ENCODE measurements at regions not wholly inside any gene's neighbourhood (a gene's known extent, or its start where the extent isn't known, plus 50 kb on each side); places are given as distances from the start of the nearest gene placed in this dataset.

DNA sequence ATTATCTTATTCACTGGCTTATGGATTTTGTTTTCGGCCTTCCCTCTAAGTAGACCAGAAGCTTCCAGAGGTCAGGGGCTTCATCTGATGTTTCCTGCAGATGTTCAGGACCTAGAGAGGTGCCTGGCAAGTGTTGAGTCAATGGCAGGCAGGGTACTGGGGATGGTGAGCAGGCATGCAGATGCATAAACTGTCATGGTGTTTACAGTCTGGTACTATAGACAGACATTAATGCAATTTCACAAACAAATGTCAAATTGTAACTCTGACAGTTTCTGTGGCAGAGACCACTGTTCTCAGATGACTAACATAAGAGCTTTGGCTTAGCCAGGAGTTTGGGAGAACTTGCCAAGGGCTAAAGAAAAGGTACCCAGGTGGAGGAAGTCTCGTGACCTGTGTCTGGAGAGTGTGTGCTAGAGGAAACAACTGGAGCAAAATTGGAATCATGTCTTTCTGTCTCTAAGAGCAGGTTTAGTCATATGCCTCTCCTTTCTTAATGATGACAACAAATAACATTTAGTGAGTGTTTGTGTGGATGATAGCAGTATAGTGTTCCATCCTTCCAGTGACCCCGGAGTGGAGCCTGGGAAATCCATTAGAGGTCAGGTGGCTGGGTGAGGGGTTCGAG, 53.7 kb upstream of the TRAK1 start:
- no peak for TF ChIP-seq ZFX (IDR thresholded peaks at IDR 0.05; ENCODE audit: borderline replicate concordance)
- TF ChIP-seq, protein P1, sequence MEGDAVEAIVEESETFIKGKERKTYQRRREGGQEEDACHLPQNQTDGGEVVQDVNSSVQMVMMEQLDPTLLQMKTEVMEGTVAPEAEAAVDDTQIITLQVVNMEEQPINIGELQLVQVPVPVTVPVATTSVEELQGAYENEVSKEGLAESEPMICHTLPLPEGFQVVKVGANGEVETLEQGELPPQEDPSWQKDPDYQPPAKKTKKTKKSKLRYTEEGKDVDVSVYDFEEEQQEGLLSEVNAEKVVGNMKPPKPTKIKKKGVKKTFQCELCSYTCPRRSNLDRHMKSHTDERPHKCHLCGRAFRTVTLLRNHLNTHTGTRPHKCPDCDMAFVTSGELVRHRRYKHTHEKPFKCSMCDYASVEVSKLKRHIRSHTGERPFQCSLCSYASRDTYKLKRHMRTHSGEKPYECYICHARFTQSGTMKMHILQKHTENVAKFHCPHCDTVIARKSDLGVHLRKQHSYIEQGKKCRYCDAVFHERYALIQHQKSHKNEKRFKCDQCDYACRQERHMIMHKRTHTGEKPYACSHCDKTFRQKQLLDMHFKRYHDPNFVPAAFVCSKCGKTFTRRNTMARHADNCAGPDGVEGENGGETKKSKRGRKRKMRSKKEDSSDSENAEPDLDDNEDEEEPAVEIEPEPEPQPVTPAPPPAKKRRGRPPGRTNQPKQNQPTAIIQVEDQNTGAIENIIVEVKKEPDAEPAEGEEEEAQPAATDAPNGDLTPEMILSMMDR (IDR thresholded peaks at IDR 0.05) = no peak
- H3K27ac ChIP-seq = no peak overlapping the region

DNA sequence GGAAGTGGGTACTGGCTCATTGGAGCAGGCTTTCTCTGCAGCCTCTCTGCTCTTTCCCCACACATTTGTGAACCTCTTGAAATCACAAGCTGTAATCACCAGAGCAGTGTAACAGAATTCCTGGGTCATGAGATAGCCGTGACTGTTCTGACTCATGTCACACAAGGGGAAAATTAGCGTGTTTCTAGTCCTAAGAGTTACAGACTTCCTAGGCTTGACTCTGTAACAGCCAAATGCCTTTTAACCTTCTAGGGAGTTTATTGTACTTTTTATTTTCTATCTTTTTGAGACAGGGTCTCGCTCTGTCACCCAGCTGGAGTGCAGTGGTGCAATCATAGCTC, 54.7 kb upstream of the TRAK1 start:
- TF ChIP-seq, protein P1 (IDR thresholded peaks at IDR 0.05) = no peak
- no peak for TF ChIP-seq ZFX (IDR thresholded peaks at IDR 0.05; ENCODE audit: borderline replicate concordance)
- no peak overlapping the region for H3K27ac ChIP-seq

DNA sequence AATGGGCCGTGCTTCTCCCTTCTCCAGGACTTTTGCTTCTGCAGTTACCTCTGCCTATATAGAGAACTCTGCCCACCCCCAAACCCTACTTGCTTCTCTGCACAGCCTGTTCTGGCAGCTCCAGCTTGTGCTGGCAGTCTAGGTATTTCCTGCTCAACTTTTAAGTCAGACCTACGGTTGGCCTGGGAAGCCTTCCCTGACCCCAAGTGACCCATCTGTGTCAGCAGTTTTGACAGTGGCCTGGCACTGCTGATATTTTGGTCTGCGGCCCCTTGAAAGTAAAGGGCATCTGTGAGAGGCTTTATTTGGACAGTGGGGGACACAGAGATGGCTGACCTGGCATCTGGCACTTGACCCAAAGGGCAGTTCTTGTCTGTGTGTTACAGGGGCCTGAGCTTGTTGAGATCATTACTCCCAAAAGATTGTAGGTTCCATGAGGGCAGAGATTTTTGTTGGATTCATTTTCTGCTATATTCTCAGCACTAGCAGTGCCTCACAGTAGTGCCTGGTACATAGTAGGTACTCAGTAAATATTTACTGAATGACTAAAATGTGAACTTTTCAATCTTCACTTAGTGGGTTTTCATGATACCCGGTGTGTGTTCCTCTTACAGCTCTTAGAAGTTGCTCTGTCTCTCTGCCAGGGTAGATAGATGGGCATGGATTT, 55.2 kb upstream of the TRAK1 start:
- no peak overlapping the region for H3K27ac ChIP-seq
- no peak for TF ChIP-seq ZFX (IDR thresholded peaks at IDR 0.05; ENCODE audit: borderline replicate concordance)
- TF ChIP-seq, protein P1 (IDR thresholded peaks at IDR 0.05) = no peak

DNA sequence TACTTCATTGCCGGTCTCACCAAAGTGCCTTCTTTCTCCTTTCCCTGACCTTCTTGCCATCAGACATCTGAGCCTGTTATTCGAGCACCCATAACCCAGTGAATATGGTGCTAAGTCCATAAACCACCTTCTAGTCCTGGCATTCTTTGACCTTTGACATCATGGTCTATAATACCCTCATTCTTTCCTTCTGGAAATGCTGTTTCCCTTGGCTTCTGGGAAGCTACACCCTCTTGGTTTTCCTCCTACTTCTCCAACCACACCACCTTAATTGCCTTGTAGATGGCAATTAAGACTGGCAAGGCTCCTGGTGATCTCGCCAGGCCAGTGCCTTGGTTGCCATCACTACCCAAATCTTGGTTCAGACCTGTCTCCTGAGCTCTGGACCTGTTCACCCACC, 56.1 kb upstream of the TRAK1 start:
- H3K27ac ChIP-seq = no peak overlapping the region
- no peak for TF ChIP-seq ZFX (IDR thresholded peaks at IDR 0.05; ENCODE audit: borderline replicate concordance)
- TF ChIP-seq, protein P1 (IDR thresholded peaks at IDR 0.05) = no peak

DNA sequence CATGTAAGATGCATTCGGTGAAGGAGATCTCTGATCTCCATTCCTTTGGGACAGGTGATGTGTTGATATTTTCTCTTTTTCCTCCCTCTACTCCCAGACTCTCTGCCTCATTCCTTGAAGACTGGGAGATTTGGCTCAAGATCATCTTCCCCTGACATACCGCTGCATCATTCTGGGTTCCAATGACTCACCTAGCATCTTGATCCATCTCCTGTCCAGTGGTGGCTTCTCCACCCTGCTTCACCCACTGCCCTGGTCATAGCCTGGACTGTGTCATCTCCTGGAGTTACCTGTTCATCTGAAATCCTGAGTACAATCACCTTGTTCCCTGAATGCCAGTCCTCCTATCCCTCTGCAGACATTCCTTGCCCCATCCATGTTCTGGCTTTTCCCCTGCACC, 57.4 kb upstream of the TRAK1 start:
- H3K27ac ChIP-seq = no peak overlapping the region
- TF ChIP-seq ZFX (IDR thresholded peaks at IDR 0.05; ENCODE audit: borderline replicate concordance) = no peak
- TF ChIP-seq, protein P1 (IDR thresholded peaks at IDR 0.05) = no peak

DNA sequence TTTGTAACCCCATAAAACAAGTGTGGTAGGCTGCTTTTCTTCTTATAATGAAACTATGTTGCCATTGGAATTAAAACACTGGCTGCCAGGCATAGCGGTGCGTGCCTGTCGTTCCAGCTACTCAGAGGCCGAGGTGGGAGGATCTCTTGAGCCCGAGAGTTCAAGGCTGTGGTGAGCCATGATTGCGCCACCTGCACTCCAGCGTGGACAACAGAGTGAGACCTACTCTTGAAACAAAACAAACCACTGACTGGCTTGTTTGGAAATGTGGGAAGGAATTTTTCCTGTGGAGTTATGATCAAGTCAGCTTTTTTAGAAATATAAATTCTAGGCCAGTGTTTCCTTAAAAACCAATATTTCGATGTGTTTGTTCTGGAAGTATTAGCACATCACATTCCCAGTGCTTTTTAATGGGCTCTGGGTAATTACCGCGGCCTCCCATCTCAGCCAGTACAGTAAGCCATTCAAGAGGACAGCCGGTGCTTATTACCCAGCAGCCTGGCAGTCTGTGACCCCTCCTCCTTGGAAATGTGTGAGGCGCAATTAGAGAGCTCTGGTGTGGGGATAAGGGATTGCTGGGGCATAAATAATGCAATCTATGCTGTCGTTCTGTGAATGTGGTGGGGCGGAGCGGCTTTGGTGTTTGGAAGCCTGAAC, 58.3 kb upstream of the TRAK1 start:
- TF ChIP-seq, protein P1 (IDR thresholded peaks at IDR 0.05) = no peak
- no peak for TF ChIP-seq ZFX (IDR thresholded peaks at IDR 0.05; ENCODE audit: borderline replicate concordance)
- H3K27ac ChIP-seq = no peak overlapping the region
